AG10803 (cell line): ENCODE measurements at regions not wholly inside any gene's neighbourhood (a gene's known extent, or its start where the extent isn't known, plus 50 kb on each side); places are given as distances from the start of the nearest gene placed in this dataset.
A peak's percentile ranks its signal among the peaks of the same experiment; 100 is the strongest.

Experiments used
- DNase-seq: peaks from one replicate; pipeline ENCODE4 v3.0.0; 2010; ENCODE audit warnings: low read depth
- H3K4me3 ChIP-seq: 2 replicates; pipeline ENCODE4 v1.5.1; 2011; ENCODE audit warnings: mild to moderate bottlenecking, low read length, control low read depth
- TF ChIP-seq, protein P1 (sequence below): conservative IDR thresholded peaks from 2 replicates; pipeline ENCODE4 v1.5.1; 2011; ENCODE audit warnings: mild to moderate bottlenecking, low read length, control low read depth, inconsistent platforms

DNA sequence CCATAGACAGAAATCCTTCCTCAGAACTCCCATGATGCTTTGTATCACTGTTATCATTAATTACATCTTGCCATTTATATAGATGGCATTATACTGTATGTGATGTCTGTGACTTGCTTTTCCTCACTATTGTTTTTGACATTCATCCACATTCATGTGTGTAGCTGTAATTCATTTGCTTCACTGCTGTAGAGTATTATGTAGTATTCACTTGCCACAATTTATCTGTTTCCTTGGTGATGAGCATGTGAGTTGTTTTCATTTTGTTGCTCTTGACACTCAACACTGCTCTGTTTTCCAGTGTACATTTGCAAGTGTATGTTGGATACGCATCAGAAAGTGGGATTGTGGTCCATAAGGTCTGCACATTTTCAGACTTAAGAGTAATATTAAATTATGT, 328.6 kb upstream of the C11orf87 start:
- no peak for DNase-seq
- H3K4me3 ChIP-seq = no peak overlapping the region
- TF ChIP-seq, protein P1, sequence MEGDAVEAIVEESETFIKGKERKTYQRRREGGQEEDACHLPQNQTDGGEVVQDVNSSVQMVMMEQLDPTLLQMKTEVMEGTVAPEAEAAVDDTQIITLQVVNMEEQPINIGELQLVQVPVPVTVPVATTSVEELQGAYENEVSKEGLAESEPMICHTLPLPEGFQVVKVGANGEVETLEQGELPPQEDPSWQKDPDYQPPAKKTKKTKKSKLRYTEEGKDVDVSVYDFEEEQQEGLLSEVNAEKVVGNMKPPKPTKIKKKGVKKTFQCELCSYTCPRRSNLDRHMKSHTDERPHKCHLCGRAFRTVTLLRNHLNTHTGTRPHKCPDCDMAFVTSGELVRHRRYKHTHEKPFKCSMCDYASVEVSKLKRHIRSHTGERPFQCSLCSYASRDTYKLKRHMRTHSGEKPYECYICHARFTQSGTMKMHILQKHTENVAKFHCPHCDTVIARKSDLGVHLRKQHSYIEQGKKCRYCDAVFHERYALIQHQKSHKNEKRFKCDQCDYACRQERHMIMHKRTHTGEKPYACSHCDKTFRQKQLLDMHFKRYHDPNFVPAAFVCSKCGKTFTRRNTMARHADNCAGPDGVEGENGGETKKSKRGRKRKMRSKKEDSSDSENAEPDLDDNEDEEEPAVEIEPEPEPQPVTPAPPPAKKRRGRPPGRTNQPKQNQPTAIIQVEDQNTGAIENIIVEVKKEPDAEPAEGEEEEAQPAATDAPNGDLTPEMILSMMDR = no peak

DNA sequence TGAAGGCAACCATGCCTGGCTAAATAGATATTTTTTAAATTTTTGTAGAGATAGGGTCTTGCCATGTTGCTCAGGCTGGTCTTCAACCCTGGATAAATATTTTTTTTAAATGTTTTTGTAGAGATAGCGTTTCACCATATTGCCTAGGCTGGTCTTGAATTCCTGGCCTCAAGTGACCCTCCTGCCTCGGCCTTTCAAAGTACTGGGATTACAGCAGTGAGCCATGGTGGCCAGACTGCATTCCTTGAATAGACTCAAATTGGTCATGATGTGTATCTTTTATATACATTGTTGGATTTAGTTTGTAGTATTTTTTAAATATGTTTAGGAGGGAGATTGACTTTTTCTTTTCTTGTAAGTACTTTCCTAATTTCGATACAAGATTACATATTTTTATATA, 325.7 kb upstream of the C11orf87 start:
- TF ChIP-seq, protein P1 = no peak
- no peak for DNase-seq

DNA sequence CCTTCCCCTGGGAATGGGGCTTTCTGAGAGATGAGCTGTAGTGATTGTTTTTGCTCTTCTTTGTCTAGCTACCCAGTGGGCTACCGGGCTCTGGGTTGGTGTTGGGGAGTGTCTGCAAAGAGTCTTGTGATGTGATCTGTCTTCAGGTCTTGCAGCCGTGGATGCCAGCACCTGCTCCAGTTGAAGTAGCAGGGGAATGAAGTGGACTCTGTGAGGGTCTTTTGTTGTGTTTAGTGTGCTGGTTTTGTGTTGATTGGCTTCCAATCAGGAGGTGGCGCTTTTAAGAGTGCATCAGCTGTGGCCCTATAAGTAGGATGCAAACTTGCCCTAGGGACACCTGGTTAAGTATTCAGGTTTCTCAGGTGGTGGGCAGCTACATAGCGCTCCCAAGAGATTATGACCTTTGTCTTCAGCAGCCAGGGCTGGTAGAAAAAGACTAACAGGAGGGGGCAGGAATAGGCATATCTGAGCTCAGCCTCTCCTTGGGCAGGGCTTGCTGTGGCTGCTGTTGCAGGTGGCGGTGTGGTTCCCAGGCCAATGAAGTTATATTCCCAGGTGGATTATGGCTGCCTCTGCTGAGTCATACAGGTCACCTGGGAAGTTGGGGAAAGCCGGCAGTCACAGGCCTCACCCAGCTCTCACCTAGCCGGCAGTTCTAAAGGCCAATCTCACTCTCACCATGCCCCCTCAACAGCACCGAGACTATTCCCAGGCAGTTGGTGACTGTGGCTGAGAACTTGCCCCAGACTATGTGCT, 315.7 kb upstream of the C11orf87 start:
- H3K4me3 ChIP-seq = no peak overlapping the region
- TF ChIP-seq, protein P1 = no peak
- no peak for DNase-seq

More for the DNA sequence above, 325.7 kb upstream of the C11orf87 start:
- no peak overlapping the region for H3K4me3 ChIP-seq

DNA sequence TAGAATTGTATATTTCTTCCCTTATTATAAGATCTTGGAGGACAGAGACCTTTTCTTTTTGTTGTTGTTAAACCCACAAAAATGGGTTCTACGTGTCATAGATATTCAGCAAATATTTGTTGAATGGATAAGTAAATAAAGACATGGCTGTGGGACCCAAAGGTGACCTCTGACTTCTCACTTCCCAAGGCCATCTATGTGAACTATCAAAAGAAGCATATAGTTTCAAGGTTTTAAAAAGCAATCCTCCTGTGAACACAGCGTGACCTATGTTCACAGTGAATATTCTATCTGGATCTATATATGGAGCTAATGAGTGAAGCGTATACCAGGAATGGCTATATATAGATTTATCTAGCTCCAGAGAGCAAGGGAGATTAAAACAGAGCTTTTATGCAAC, 312.8 kb upstream of the C11orf87 start:
- TF ChIP-seq, protein P1 = no peak
- no peak overlapping the region for H3K4me3 ChIP-seq
- no peak for DNase-seq

DNA sequence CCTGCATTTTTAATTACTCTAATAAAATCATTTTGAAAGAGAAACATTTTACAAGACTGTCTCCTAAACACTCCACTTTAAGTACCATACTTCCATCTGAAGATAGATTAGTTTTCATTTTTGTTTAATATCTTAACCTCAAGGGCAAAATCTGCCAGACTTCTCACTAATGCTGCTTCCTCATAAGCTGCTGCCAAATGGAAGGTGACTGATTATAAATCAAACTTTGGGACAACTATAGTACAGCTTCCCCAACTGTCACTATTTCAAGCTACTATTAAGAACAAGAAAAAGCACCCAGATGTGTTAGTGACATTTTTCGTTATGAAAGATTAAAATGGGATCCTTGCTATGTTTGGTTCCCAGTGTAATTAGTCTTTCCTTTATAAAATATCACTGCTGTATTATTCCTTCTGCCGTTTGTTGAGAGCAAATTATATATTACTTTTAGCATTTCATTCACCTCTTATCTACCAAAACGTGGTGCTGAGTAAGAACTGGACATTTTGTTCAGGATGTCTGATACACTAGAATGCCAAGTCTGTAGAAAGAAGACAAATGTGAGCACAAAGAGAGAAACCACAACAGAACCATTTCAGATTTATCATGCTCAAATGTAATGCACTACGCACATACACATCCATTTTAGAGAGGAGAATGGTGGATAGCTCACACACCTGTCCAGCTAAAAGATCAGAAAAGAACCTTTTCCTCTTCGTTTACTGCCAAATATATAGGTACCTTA, 312.2 kb upstream of the C11orf87 start:
- TF ChIP-seq, protein P1 = no peak
- no peak overlapping the region for H3K4me3 ChIP-seq
- DNase-seq = no peak

DNA sequence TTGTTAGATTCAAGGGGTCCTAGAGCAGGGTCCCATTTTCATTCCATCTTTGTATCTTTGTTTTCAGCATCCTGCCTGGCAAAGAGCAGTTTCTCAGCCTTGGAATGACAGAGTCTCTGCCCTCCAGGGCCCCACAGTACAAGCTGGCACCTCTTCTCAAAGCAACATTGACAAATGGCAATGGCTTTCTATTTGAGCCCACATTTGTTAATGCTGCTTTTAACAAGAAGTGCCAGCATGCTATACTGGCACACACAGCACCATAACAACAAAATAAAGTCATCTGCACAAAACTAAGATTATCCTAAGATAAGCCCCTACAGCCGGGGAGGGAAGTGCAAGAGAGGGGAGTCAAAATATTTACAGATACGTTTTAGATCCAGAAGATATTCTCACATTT, 309.7 kb upstream of the C11orf87 start:
- no peak for DNase-seq
- TF ChIP-seq, protein P1 = no peak

DNA sequence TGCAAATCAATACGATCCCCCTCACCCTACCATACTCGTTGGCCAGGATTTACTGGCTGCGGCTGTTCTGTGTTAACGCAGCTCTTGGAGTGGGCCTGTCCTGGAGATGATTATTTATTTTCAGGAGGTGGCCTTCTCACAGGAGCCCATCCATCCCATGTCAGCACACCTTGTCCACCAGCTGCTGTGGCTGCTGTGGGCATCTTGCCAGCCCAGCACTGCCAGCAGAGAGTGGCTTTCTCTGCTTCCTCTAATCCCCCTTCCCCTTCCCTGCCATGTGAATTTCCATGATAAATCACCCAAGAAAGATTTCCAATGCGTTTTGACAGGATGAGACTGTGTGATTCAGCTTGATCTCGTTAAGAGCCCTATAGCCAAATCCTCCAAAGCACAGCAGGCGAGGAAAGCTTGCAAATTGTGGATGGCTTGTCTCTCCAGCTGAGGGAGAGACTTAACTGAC, 309.1 kb upstream of the C11orf87 start:
- TF ChIP-seq, protein P1 = no peak
- no peak overlapping the region for H3K4me3 ChIP-seq
- DNase-seq = peak; percentile 3

More for the DNA sequence above, 309.7 kb upstream of the C11orf87 start:
- no peak overlapping the region for H3K4me3 ChIP-seq
